IMR-90 (cell line): ENCODE measurements at regions not wholly inside any gene's neighbourhood (a gene's known extent, or its start where the extent isn't known, plus 50 kb on each side); places are given as distances from the start of the nearest gene placed in this dataset.
"Not testable (repeated sequence)": the region's sequence is repeated elsewhere in the genome, so short reads cannot be mapped to it uniquely, and the experiment has no call there.

Experiments
- ATAC-seq: fragments of 200-7000 bp; cut with Tn5 transposase; 2 replicates; pipeline ENCODE4 v1.9.1; 2020; ENCODE audit warnings: low read depth, mild to moderate bottlenecking, moderate library complexity
- BruUV-seq: library from RNA; stranded (reverse); fragments of 400-500 nt; replicated peaks from 2 replicates; lab custom pipeline; 2021; lab: Mats Ljungman, UMichigan
- CTCF ChIA-PET: fragments of 300-600 bp; formaldehyde crosslinking; extraction: SDS; loops from one replicate; lab custom pipeline; 2021; ENCODE audit warnings: antibody characterized with exemption; lab: Yijun Ruan, JAX
- POLR2A ChIA-PET: fragments of 300-600 bp; sonication (Branson Sonifier 250); formaldehyde crosslinking; loops from one replicate; lab custom pipeline; 2022; ENCODE audit warnings: antibody characterized with exemption; ENCODE audit not compliant: unreplicated experiment; lab: Charles Lee
- DNase-seq: peaks from one replicate; pipeline ENCODE4 v3.0.0; 2013
- H2AFZ ChIP-seq: replicated peaks from 2 replicates; pipeline ENCODE3; 2013; ENCODE audit warnings: low read length, mild to moderate bottlenecking; ENCODE audit not compliant: poor library complexity
- H2AK5ac ChIP-seq: 2 replicates; pipeline ENCODE4 v1.6.1; 2013; ENCODE audit warnings: low read depth, low read length, inconsistent platforms
- H2AK9ac ChIP-seq: replicated peaks from 2 replicates; pipeline ENCODE3; 2013; ENCODE audit warnings: mild to moderate bottlenecking, low read depth, low read length, moderate library complexity; ENCODE audit not compliant: poor library complexity
- H2BK120ac ChIP-seq: 2 replicates; pipeline ENCODE4 v1.6.1; 2013; ENCODE audit warnings: low read depth, low read length, inconsistent platforms
- H2BK15ac ChIP-seq: 3 replicates; pipeline ENCODE4 v1.6.1; 2013; ENCODE audit warnings: low read depth, low read length, inconsistent platforms
- H2BK20ac ChIP-seq: 2 replicates; pipeline ENCODE4 v1.6.1; 2013; ENCODE audit warnings: low read depth, mild to moderate bottlenecking, inconsistent platforms, low read length, moderate library complexity
- H2BK5ac ChIP-seq: 2 replicates; pipeline ENCODE4 v1.6.1; 2013; ENCODE audit warnings: mild to moderate bottlenecking, low read depth, low read length, inconsistent platforms; ENCODE audit not compliant: poor library complexity, severe bottlenecking
- H3K14ac ChIP-seq: replicated peaks from 2 replicates; pipeline ENCODE4 v1.6.1; 2013; ENCODE audit warnings: low read depth, low read length, inconsistent platforms
- H3K18ac ChIP-seq: 2 replicates; pipeline ENCODE4 v1.6.1; 2013; ENCODE audit warnings: low read depth, low read length, control low read depth
- H3K23ac ChIP-seq: 2 replicates; pipeline ENCODE4 v1.6.1; 2013; ENCODE audit warnings: low read depth, low read length, inconsistent platforms
- H3K27ac ChIP-seq: 2 replicates; pipeline ENCODE4 v1.5.1; 2013; ENCODE audit warnings: mild to moderate bottlenecking, control low read depth, low read length; ENCODE audit not compliant: insufficient read depth
- H3K27me3 ChIP-seq: 2 replicates; pipeline ENCODE4 v1.6.1; 2013; ENCODE audit warnings: low read length; ENCODE audit not compliant: control insufficient read depth, insufficient read depth
- H3K36me3 ChIP-seq: 2 replicates; pipeline ENCODE4 v1.6.1; 2013; ENCODE audit warnings: low read length, mixed read lengths; ENCODE audit not compliant: control insufficient read depth, insufficient read depth
- H3K4ac ChIP-seq: 2 replicates; pipeline ENCODE4 v1.6.1; 2013; ENCODE audit warnings: low read depth, low read length, inconsistent platforms
- H3K4me1 ChIP-seq: 2 replicates; pipeline ENCODE4 v1.6.1; 2013; ENCODE audit warnings: low read length, mixed read lengths; ENCODE audit not compliant: control insufficient read depth, insufficient read depth
- H3K4me2 ChIP-seq: 2 replicates; pipeline ENCODE4 v1.6.1; 2013; ENCODE audit warnings: low read depth, mild to moderate bottlenecking, control low read depth, low read length, moderate library complexity
- H3K4me3 ChIP-seq: 2 replicates; pipeline ENCODE4 v1.5.1; 2013; ENCODE audit warnings: low read depth, mild to moderate bottlenecking, control low read depth, low read length, moderate library complexity; ENCODE audit not compliant: insufficient read depth
- H3K56ac ChIP-seq: 2 replicates; pipeline ENCODE4 v1.6.1; 2013; ENCODE audit warnings: low read length, inconsistent platforms; ENCODE audit not compliant: insufficient read depth; ENCODE audit errors: extremely low read depth
- H3K79me1 ChIP-seq, 2 experiments: 2 replicates each; pipeline ENCODE4 v1.6.1; 2013; ENCODE audit warnings: low read length in 2 of 2, inconsistent platforms in 1 of 2, low read depth in 1 of 2
- H3K9ac ChIP-seq: 2 replicates; pipeline ENCODE4 v1.6.1; 2013; ENCODE audit warnings: low read depth, low read length, control low read depth
- H3K9me1 ChIP-seq: 2 replicates; pipeline ENCODE4 v1.6.1; 2013; ENCODE audit warnings: low read length, inconsistent platforms; ENCODE audit not compliant: insufficient read depth
- H3K9me3 ChIP-seq: 2 replicates; pipeline ENCODE4 v1.6.1; 2013; ENCODE audit warnings: low read length; ENCODE audit not compliant: control insufficient read depth, insufficient read depth
- H4K20me1 ChIP-seq: 2 replicates; pipeline ENCODE4 v1.6.1; 2013; ENCODE audit warnings: low read length, inconsistent platforms; ENCODE audit not compliant: insufficient read depth
- H4K5ac ChIP-seq: 2 replicates; pipeline ENCODE4 v1.6.1; 2013; ENCODE audit warnings: mild to moderate bottlenecking, low read depth, low read length, control low read depth
- H4K8ac ChIP-seq, 2 experiments: 2 replicates each; pipeline ENCODE4 v1.6.1; 2013; ENCODE audit warnings: low read depth in 2 of 2, low read length in 2 of 2, control low read depth in 1 of 2, inconsistent platforms in 1 of 2
- H4K91ac ChIP-seq: 2 replicates; pipeline ENCODE4 v1.6.1; 2013; ENCODE audit warnings: low read depth, low read length, inconsistent platforms; ENCODE audit not compliant: insufficient read depth
- WGBS, 2 experiments: methylation state at CpG; one replicate each; pipeline versions ENCODE4 v1.1.5 to v1.1.7; 2013; ENCODE audit warnings: missing lambda C conversion rate in 2 of 2; ENCODE audit not compliant: insufficient read length in 1 of 2; ENCODE audit errors: extremely low coverage in 2 of 2; 5-methylcytosine and 5-hydroxymethylcytosine counted together
- dilution Hi-C: fragments of 300-500 bp; cut with HindIII; formaldehyde crosslinking; loops from one replicate; pipeline ENCODE4 v1.14.3; 2018; ENCODE audit warnings: low sequenced_read_pairs; ENCODE audit not compliant: unreplicated experiment
- in situ Hi-C: fragments of 300-500 bp; cut with MboI; formaldehyde crosslinking; loops from 3 replicates; pipeline ENCODE4 v1.14.3; 2019; ENCODE audit warnings: low sequenced_read_pairs, inconsistent platforms, mixed read lengths
- intact Hi-C: fragments of 100-400 bp; cut with micrococcal nuclease; formaldehyde crosslinking; loops from 2 replicates; pipeline ENCODE4 v1.10.0; 2022

DNA sequence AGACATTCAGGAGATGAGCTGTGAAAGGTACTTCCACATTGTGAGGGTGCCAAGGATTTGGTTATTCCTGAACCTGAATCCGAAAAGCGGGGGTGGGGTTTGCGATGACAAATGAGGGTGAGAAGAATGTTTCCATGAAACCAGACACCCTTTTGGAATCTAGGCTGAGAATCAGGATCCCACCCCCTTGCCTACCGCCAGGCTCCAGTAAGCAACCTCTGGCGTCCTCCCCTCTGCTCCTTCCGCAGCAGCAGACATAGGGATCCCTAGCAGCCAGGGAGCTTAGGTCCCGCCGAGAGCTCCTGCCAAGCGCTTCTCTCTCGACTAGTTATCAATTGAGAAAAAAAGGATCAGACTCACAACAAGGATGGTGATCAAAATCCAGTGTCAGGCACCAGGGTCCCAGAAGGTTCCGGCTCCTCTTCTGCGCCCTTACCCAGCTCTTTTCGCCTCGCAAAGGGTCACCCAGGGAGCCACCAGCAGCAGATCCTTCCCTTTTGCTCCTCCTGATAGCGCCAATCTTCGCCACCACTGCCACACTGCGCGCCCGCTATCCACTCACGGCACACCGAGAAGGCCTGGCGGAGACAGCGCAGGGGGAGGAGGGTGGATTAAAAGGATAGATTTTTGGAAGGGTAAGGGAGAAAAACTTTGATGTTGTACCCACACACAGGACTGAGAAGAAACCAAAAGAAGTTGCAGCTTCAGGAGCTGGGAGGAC lies 859.5 kb downstream of the KCNJ18 start:
- H3K9me1 ChIP-seq, H2BK15ac ChIP-seq, BruUV-seq, H3K4ac ChIP-seq, H2BK20ac ChIP-seq, DNase-seq, H3K79me1 ChIP-seq, H3K14ac ChIP-seq, H3K56ac ChIP-seq, H2AK9ac ChIP-seq, H4K91ac ChIP-seq, CTCF ChIA-PET, intact Hi-C loops, H2BK120ac ChIP-seq, H3K27me3 ChIP-seq, H3K23ac ChIP-seq, H3K4me3 ChIP-seq, H3K9ac ChIP-seq, H3K36me3 ChIP-seq, ATAC-seq, in situ Hi-C loops, POLR2A ChIA-PET, H4K20me1 ChIP-seq, H2AFZ ChIP-seq, H3K9me3 ChIP-seq, H2AK5ac ChIP-seq, H2BK5ac ChIP-seq, H3K27ac ChIP-seq, H3K18ac ChIP-seq, H4K5ac ChIP-seq, H4K8ac ChIP-seq, H3K4me2 ChIP-seq, dilution Hi-C loops, H3K4me1 ChIP-seq: not testable (repeated sequence)
- 35% methylated on average over 5 of the region's 23 CpGs; no CpG with 5 or more reads in 1 of the 2 experiments for WGBS, 2 experiments
